ENCODE measurements at regions not wholly inside any gene's neighbourhood (a gene's known extent, or its start where the extent isn't known, plus 50 kb on each side); places are given as distances from the start of the nearest gene placed in this dataset.

GRCh38 chr5:9720361-9720760 lies 90.2 kb upstream of the TAS2R1 start:
- no peak for DNase-seq

GRCh38 chr5:9716838-9717281 lies 86.7 kb upstream of the TAS2R1 start:
- no peak for DNase-seq

- DNase-seq: no peak
These were observed 85.8 kb upstream of the TAS2R1 start for GRCh38 chr5:9715891-9716335.

- no peak for DNase-seq
These were observed 83.9 kb upstream of the TAS2R1 start for GRCh38 chr5:9713959-9714586.

- DNase-seq: no peak
These were observed 83.2 kb upstream of the TAS2R1 start for GRCh38 chr5:9713356-9713755.

- no peak for DNase-seq
These were observed 82.8 kb upstream of the TAS2R1 start for GRCh38 chr5:9712911-9713310.

GRCh38 chr5:9712506-9712905 lies 82.4 kb upstream of the TAS2R1 start:
- no peak for DNase-seq

- no peak for DNase-seq
These were observed 79.9 kb upstream of the TAS2R1 start for GRCh38 chr5:9710069-9710468.

- DNase-seq: no peak
These were observed 77.7 kb upstream of the TAS2R1 start for GRCh38 chr5:9707732-9708462.

GRCh38 chr5:9699681-9700080 lies 69.5 kb upstream of the TAS2R1 start:
- DNase-seq: no peak

- DNase-seq: no peak
These were observed 68.7 kb upstream of the TAS2R1 start for GRCh38 chr5:9698841-9699240.

GRCh38 chr5:9698125-9698826 lies 68.1 kb upstream of the TAS2R1 start:
- DNase-seq: no peak

- no peak for DNase-seq
These were observed 62.4 kb upstream of the TAS2R1 start for GRCh38 chr5:9692576-9692975.

- no peak for DNase-seq
These were observed 61.1 kb upstream of the TAS2R1 start for GRCh38 chr5:9691261-9691660.

- no peak for DNase-seq
These were observed 60.6 kb upstream of the TAS2R1 start for GRCh38 chr5:9690751-9691150.

- DNase-seq: no peak
These were observed 56.1 kb upstream of the TAS2R1 start for GRCh38 chr5:9686216-9686615.

- DNase-seq: no peak
These were observed 51.6 kb upstream of the TAS2R1 start for GRCh38 chr5:9681706-9682105.

All from NCI-H146 (cell line).